Endodermal cell (in vitro differentiated cells): ENCODE measurements at regions not wholly inside any gene's neighbourhood (a gene's known extent, or its start where the extent isn't known, plus 50 kb on each side); places are given as distances from the start of the nearest gene placed in this dataset.

ENCODE experiments used
- DNase-seq: peaks from one replicate; pipeline ENCODE4 v3.0.0-alpha.2; 2017
- H3K27ac ChIP-seq: 2 replicates; pipeline ENCODE4 v1.5.1; 2013; ENCODE audit warnings: mild to moderate bottlenecking, low read depth, low read length, moderate library complexity
- H3K27me3 ChIP-seq: 2 replicates; pipeline ENCODE4 v1.6.1; 2013; ENCODE audit warnings: mild to moderate bottlenecking, low read length, moderate library complexity; ENCODE audit not compliant: insufficient read depth, control insufficient read depth, poor library complexity, severe bottlenecking
- H3K36me3 ChIP-seq: 2 replicates; pipeline ENCODE4 v1.7.0; 2013; ENCODE audit warnings: mild to moderate bottlenecking, low read length, moderate library complexity; ENCODE audit not compliant: control insufficient read depth, insufficient read depth
- H3K4me1 ChIP-seq: one replicate; pipeline ENCODE4 v1.7.0; 2013; ENCODE audit warnings: low read length; ENCODE audit not compliant: control insufficient read depth, insufficient read depth
- H3K4me3 ChIP-seq: 2 replicates; pipeline ENCODE4 v1.5.1; 2013; ENCODE audit warnings: mild to moderate bottlenecking, low read length, moderate library complexity
- H3K9ac ChIP-seq: 2 replicates; pipeline ENCODE4 v1.6.1; 2013; ENCODE audit warnings: mild to moderate bottlenecking, low read length, moderate library complexity; ENCODE audit not compliant: poor library complexity, severe bottlenecking; ENCODE audit errors: extremely low read depth
- H3K9me3 ChIP-seq: 2 replicates; pipeline ENCODE4 v1.6.1; 2013; ENCODE audit warnings: mild to moderate bottlenecking, low read length, moderate library complexity; ENCODE audit not compliant: control insufficient read depth
- H3K27ac Mint-ChIP-seq: 2 replicates; pipeline ENCODE4 v1.8.0; 2020; ENCODE audit warnings: mixed read lengths
- H3K27me3 Mint-ChIP-seq: 2 replicates; pipeline ENCODE4 v1.8.0; 2021; ENCODE audit warnings: mild to moderate bottlenecking, mixed read lengths; ENCODE audit not compliant: insufficient read depth
- H3K36me3 Mint-ChIP-seq: 2 replicates; pipeline ENCODE4 v1.8.0; 2020; ENCODE audit warnings: low read depth, mixed read lengths
- H3K4me1 Mint-ChIP-seq: 2 replicates; pipeline ENCODE4 v1.8.0; 2020; ENCODE audit warnings: mixed read lengths
- H3K4me3 Mint-ChIP-seq: 2 replicates; pipeline ENCODE4 v1.8.0; 2020; ENCODE audit warnings: mild to moderate bottlenecking, moderate library complexity, mixed read lengths
- H3K9me3 Mint-ChIP-seq: 2 replicates; pipeline ENCODE4 v1.8.0; 2020; ENCODE audit warnings: mild to moderate bottlenecking, mixed read lengths
- CTCF ChIP-seq: fragments of 200-600 bp; sonication (generic); conservative IDR thresholded peaks from 2 replicates; pipeline ENCODE4 v1.5.0; 2021; ENCODE audit warnings: antibody characterized with exemption, mild to moderate bottlenecking
- WGBS, 2 experiments: methylation state at CpG; one replicate each; pipeline versions ENCODE4 v1.1.5 to v1.1.7; 2013; ENCODE audit warnings: missing lambda C conversion rate in 2 of 2, mixed read lengths in 1 of 2; ENCODE audit not compliant: insufficient coverage in 1 of 2, insufficient read length in 1 of 2; 5-methylcytosine and 5-hydroxymethylcytosine counted together

DNA sequence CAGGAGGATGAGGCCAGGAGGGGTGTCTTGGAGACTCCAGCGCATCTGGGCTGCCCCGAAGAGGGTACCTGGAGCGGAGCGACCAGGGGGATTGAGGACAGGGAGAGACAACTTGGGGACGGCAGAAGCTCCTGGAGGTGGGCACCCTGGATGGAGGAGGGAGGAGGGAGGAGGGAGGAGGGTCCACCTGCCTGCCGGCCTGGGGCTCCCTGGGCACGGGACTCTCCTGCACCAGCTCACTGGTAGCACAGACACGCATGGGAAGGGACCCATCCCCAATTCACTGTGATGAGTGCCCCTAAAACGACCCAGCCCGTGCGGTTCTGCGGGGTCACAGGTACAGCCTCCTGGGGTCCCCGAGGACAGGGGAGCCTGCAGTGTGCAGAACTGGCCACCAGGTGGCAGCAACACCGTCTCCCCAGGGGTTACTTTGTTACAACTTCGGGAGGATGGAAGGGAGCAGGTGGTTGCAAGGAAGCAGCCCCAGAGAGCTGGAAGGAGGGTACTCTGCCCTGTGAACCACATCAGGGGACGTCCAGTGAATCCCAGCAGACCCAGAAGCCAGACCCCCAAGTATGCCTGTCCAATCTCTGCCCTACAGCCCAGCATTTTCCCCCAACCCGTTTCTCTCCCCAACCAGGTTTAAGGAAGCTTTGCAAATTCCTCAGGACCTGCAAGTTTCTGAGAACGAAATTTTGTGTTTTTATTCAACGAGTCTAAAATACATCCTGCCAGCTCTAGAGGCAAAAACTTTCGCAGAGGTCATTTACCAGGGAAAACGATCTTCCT lies 482.4 kb downstream of the NPHP4 start:
- H3K27me3 Mint-ChIP-seq: peaks cover 13% of the 10 kb centered on the region
- Histone ChIP-seq H3K27me3 (no peaks in the 10 kb centered on the region), H3K27ac (no peak overlapping the region), H3K36me3 (no peaks in the 10 kb centered on the region), H3K9ac (no peak overlapping the region), H3K4me3 (no peak overlapping the region), H3K4me1 (no peaks in the 10 kb centered on the region), H3K9me3 (peaks cover under 1% of the 10 kb centered on the region)
- DNase-seq: peak; percentile 91
- H3K36me3 Mint-ChIP-seq: no peaks in the 10 kb centered on the region
- peaks cover 19% of the 10 kb centered on the region for H3K4me1 Mint-ChIP-seq
- H3K27ac Mint-ChIP-seq: no peak overlapping the region
- 51 to 67% methylated on average over 9 to 21 of the region's 21 CpGs for WGBS, 2 experiments
- TF ChIP-seq CTCF: peak; percentile 97
- no peaks in the 10 kb centered on the region for H3K9me3 Mint-ChIP-seq
- no peak overlapping the region for H3K4me3 Mint-ChIP-seq

DNA sequence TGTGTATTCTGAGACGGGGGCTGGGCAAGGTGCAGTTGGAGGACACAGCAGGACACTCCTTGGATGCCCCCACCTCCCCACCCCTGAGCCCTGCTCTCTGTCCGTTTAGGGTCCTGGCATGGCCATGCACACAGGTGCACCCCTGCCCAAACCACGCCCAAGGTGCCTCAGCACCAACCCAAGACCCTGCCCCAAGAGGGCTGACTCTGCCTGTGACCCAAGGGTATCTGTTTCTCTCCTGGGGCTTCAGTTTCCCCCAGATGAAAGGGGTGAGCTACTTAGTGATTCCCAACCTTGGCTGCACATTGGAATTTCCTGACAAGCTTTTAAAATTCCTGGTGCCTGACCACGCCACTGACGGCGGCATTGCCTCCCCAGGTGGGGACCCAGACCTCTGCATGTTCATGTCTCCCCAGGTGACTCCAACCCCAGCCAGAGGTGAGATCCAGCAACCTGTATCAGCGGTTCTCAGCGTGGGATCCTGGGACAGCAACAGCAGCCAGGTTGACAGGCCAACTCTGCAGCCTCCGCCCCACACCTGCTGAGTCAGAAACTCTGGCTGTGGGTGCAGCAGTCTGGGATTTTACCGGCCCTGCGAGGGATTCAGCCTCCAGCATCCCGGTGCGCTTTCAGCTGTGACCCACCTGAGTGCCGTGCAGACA lies 483.4 kb downstream of the NPHP4 start:
- Histone ChIP-seq H3K27me3 (no peaks in the 10 kb centered on the region), H3K9ac (no peak overlapping the region), H3K9me3 (no peaks in the 10 kb centered on the region), H3K36me3 (no peaks in the 10 kb centered on the region), H3K4me1 (no peaks in the 10 kb centered on the region), H3K27ac (no peak overlapping the region), H3K4me3 (no peak overlapping the region)
- TF ChIP-seq CTCF: no peak
- Mint-ChIP-seq H3K4me1 (peaks cover 13% of the 10 kb centered on the region), H3K27ac (no peak overlapping the region), H3K27me3 (peaks cover 13% of the 10 kb centered on the region), H3K4me3 (no peak overlapping the region), H3K36me3 (no peaks in the 10 kb centered on the region), H3K9me3 (no peaks in the 10 kb centered on the region)
- DNase-seq: no peak
- 92 to 98% methylated on average over 12 to 14 of the region's 14 CpGs for WGBS, 2 experiments

DNA sequence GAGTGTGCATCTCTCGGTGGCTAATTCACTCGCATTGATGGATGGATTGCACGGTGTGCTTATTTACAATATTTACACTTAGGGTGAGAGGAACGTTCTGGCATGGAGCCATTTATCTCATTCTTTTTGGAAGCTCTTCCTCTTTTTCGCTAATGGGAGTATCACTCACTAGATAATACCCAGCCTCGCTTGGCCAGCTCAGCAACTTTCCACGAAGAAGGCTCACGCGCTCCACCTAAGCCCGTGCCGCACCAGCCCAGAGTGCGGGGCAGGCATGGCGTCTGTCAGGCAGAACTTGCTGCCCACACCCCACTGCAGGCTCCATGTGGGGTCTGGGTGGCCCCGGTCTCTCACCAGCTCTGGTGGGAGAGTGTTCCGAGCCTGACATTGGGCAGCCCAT lies 484.9 kb downstream of the NPHP4 start:
- 76 to 80% methylated on average over 7 to 15 of the region's 15 CpGs for WGBS, 2 experiments
- Mint-ChIP-seq H3K4me1 (peaks cover 11% of the 10 kb centered on the region), H3K4me3 (no peak overlapping the region), H3K36me3 (no peaks in the 10 kb centered on the region), H3K27me3 (peaks cover 13% of the 10 kb centered on the region), H3K9me3 (no peaks in the 10 kb centered on the region), H3K27ac (no peak overlapping the region)
- H3K27me3 ChIP-seq: no peaks in the 10 kb centered on the region
- no peak for TF ChIP-seq CTCF
- DNase-seq: no peak
- H3K36me3 ChIP-seq: no peaks in the 10 kb centered on the region
- no peaks in the 10 kb centered on the region for H3K9me3 ChIP-seq
- no peaks in the 10 kb centered on the region for H3K4me1 ChIP-seq
- H3K4me3 ChIP-seq: no peak overlapping the region
- no peak overlapping the region for H3K27ac ChIP-seq
- H3K9ac ChIP-seq: no peak overlapping the region
